HG03565 (cell line): ENCODE measurements at regions not wholly inside any gene's neighbourhood (a gene's known extent, or its start where the extent isn't known, plus 50 kb on each side); places are given as distances from the start of the nearest gene placed in this dataset.

Experiments used
- ATAC-seq: cut with Tn5 transposase; IDR thresholded peaks from one replicate; pipeline ENCODE4 v1.9.1; 2021; ENCODE audit warnings: mild to moderate bottlenecking, moderate library complexity; ENCODE audit not compliant: unreplicated experiment

GRCh38 chr18:71025505-71026225, 736.8 kb downstream of the SOCS6 start:
- no peak for ATAC-seq

GRCh38 chr18:71022389-71022788, 733.5 kb downstream of the SOCS6 start:
- no peak for ATAC-seq

- ATAC-seq = no peak
Observed at GRCh38 chr18:71021030-71021362, 732.2 kb downstream of the SOCS6 start.

- no peak for ATAC-seq
Observed at GRCh38 chr18:71020342-71021029, 731.6 kb downstream of the SOCS6 start.

- ATAC-seq = no peak
Observed at GRCh38 chr18:71018816-71019215, 730.0 kb downstream of the SOCS6 start.

- no peak for ATAC-seq
Observed at GRCh38 chr18:71012789-71013188, 723.9 kb downstream of the SOCS6 start.

GRCh38 chr18:71011389-71011788, 722.5 kb downstream of the SOCS6 start:
- peak; percentile 58 for ATAC-seq

- ATAC-seq = no peak
Observed at GRCh38 chr18:71008257-71008656, 719.4 kb downstream of the SOCS6 start.

- ATAC-seq = no peak
Observed at GRCh38 chr18:71001597-71001996, 712.8 kb downstream of the SOCS6 start.

- no peak for ATAC-seq
Observed at GRCh38 chr18:70998490-70998889, 709.6 kb downstream of the SOCS6 start.

- no peak for ATAC-seq
Observed at GRCh38 chr18:70994116-70994515, 705.3 kb downstream of the SOCS6 start.

- no peak for ATAC-seq
Observed at GRCh38 chr18:70991577-70991976, 702.7 kb downstream of the SOCS6 start.

- ATAC-seq = no peak
Observed at GRCh38 chr18:70985948-70986347, 697.1 kb downstream of the SOCS6 start.

- ATAC-seq = no peak
Observed at GRCh38 chr18:70982292-70982691, 693.4 kb downstream of the SOCS6 start.

- no peak for ATAC-seq
Observed at GRCh38 chr18:70981400-70982140, 692.7 kb downstream of the SOCS6 start.

GRCh38 chr18:70973626-70974025, 684.8 kb downstream of the SOCS6 start:
- ATAC-seq = no peak

- no peak for ATAC-seq
Observed at GRCh38 chr18:70966419-70966818, 677.6 kb downstream of the SOCS6 start.

- ATAC-seq = no peak
Observed at GRCh38 chr18:70961939-70962338, 673.1 kb downstream of the SOCS6 start.

GRCh38 chr18:70956554-70956953, 667.7 kb downstream of the SOCS6 start:
- no peak for ATAC-seq

GRCh38 chr18:70936160-70936559, 647.3 kb downstream of the SOCS6 start:
- ATAC-seq = no peak

GRCh38 chr18:70931942-70932814, 643.3 kb downstream of the SOCS6 start:
- ATAC-seq = peak; percentile 62
